ENCODE measurements at regions not wholly inside any gene's neighbourhood (a gene's known extent, or its start where the extent isn't known, plus 50 kb on each side); places are given as distances from the start of the nearest gene placed in this dataset.

- Histone ChIP-seq H2BK15ac (ENCODE audit: low read depth, low read length) (no peak overlapping the region), H3K27me3 (ENCODE audit: control insufficient read depth, insufficient read depth, low read length) (no peaks in the 10 kb centered on the region), H3K56ac (ENCODE audit: extremely low read depth, insufficient read depth, low read length) (no peak overlapping the region), H3K9me1 (ENCODE audit: insufficient read depth, low read length) (no peaks in the 10 kb centered on the region), H3K18ac (ENCODE audit: low read depth, low read length) (no peak overlapping the region), H2BK5ac (ENCODE audit: low read depth, low read length, poor library complexity, severe bottlenecking) (no peak overlapping the region), H2BK20ac (ENCODE audit: low read depth, low read length) (no peak overlapping the region), H3K4ac (ENCODE audit: low read depth, low read length) (no peak overlapping the region), H3K36me3 (ENCODE audit: control insufficient read depth, insufficient read depth, low read length) (no peaks in the 10 kb centered on the region), H3K9me3 (ENCODE audit: control insufficient read depth, insufficient read depth, low read length) (peaks cover 20% of the 10 kb centered on the region), H3K27ac (ENCODE audit: insufficient read depth, low read length) (no peak overlapping the region), H3K23ac (ENCODE audit: low read depth, low read length) (no peak overlapping the region), H4K91ac (ENCODE audit: insufficient read depth, low read depth, low read length) (no peak overlapping the region), H4K8ac (ENCODE audit: low read depth in 2 of 2, low read length in 2 of 2) (no peak overlapping the region), H3K79me1 (ENCODE audit: low read depth in 1 of 2, low read length in 2 of 2) (no peaks in the 10 kb centered on the region), H2AFZ (replicated peaks; ENCODE audit: low read length, poor library complexity) (no peak overlapping the region), H3K4me2 (ENCODE audit: low read depth, low read length) (no peak overlapping the region), H4K5ac (ENCODE audit: low read depth, low read length) (no peak overlapping the region), H3K9ac (ENCODE audit: low read depth, low read length) (no peak overlapping the region), H3K14ac (replicated peaks; ENCODE audit: low read depth, low read length) (no peak overlapping the region), H2BK120ac (ENCODE audit: low read depth, low read length) (no peak overlapping the region), H2AK5ac (ENCODE audit: low read depth, low read length) (no peak overlapping the region), H3K4me3 (ENCODE audit: insufficient read depth, low read depth, low read length) (no peak overlapping the region), H4K20me1 (ENCODE audit: insufficient read depth, low read length) (no peaks in the 10 kb centered on the region), H3K4me1 (ENCODE audit: control insufficient read depth, insufficient read depth, low read length) (no peaks in the 10 kb centered on the region), H2AK9ac (replicated peaks; ENCODE audit: low read depth, low read length, poor library complexity) (no peak overlapping the region)
- WGBS, 2 experiments (ENCODE audit: extremely low coverage in 2 of 2, insufficient read length in 1 of 2): 0% methylated on average over 4 of the region's 9 CpGs; no CpG with 5 or more reads in 1 of the 2 experiments
- no peak for DNase-seq
- no peak for ATAC-seq (ENCODE audit: low read depth)
- no peak for TF ChIP-seq RAD21 (IDR thresholded peaks at IDR 0.05; ENCODE audit: low read length)
- no peak for TF ChIP-seq FOS (IDR thresholded peaks at IDR 0.05; ENCODE audit: low read depth, low read length)
- no peak for TF ChIP-seq MXI1 (IDR thresholded peaks at IDR 0.05; ENCODE audit: borderline replicate concordance, low read depth, low read length)
- TF ChIP-seq USF2 (IDR thresholded peaks at IDR 0.05; ENCODE audit: low read depth, low read length): no peak
- no peak for TF ChIP-seq CTCF (conservative IDR thresholded peaks at IDR 0.05; ENCODE audit: low read depth, low read length)
- intact Hi-C loops (cut with micrococcal nuclease) (no loop called here), dilution Hi-C loops (cut with HindIII; ENCODE audit: low sequenced_read_pairs, unreplicated experiment) (no loop called here), in situ Hi-C loops (cut with MboI; ENCODE audit: low sequenced_read_pairs) (no loop called here)
- CTCF ChIA-PET: no interaction called here
- POLR2A ChIA-PET (ENCODE audit: unreplicated experiment): no interaction called here
- BruUV-seq (replicated peaks): no TSS peak
Observed at GRCh38 chr15:93331545-93332167, 242.6 kb upstream of the RGMA start.
